HEK293T (cell line): ENCODE measurements at regions not wholly inside any gene's neighbourhood (a gene's known extent, or its start where the extent isn't known, plus 50 kb on each side); places are given as distances from the start of the nearest gene placed in this dataset.

Source experiments
- ELF4 ChIP-seq: fragments of 450-650 bp; IDR thresholded peaks from 2 replicates; pipeline ENCODE4 v1.6.1; 2017; ENCODE audit warnings: antibody characterized with exemption
- FOXA1 ChIP-seq: fragments of 450-650 bp; IDR thresholded peaks from 2 replicates; pipeline ENCODE4 v1.6.1; 2016; ENCODE audit warnings: mild to moderate bottlenecking
- LEF1 ChIP-seq: fragments of 450-650 bp; IDR thresholded peaks from 2 replicates; pipeline ENCODE4 v1.6.1; 2017; ENCODE audit warnings: mild to moderate bottlenecking, borderline replicate concordance
- NFRKB ChIP-seq: fragments of 450-650 bp; IDR thresholded peaks from 2 replicates; pipeline ENCODE4 v1.6.1; 2016; ENCODE audit warnings: mild to moderate bottlenecking, moderate library complexity
- SP1 ChIP-seq: fragments of 450-650 bp; IDR thresholded peaks from 2 replicates; pipeline ENCODE4 v1.6.1; 2017
- TF ChIP-seq, protein P1 (sequence below): fragments of 450-650 bp; IDR thresholded peaks from 2 replicates; pipeline ENCODE4 v1.6.1; 2016

DNA sequence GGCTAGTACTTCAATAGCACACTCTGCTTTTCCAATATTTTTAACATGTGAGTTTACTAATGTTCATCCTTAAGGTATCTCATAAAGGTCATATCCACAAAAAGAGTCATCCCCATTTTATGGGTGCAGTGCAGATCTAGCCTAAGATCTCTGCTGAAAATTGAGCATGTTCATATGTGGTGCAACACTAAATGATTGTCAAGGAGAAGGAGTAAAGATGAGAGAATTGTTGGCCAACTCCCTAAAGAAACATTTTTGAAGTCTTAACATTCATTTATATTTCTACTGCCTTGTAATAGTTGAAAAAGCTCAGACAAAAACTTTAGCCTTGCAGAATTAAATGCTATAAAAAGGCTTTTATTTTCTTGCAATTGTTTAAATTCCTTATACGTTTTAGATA lies 1159.6 kb downstream of the TBL1XR1 start:
- TF ChIP-seq, protein P1, sequence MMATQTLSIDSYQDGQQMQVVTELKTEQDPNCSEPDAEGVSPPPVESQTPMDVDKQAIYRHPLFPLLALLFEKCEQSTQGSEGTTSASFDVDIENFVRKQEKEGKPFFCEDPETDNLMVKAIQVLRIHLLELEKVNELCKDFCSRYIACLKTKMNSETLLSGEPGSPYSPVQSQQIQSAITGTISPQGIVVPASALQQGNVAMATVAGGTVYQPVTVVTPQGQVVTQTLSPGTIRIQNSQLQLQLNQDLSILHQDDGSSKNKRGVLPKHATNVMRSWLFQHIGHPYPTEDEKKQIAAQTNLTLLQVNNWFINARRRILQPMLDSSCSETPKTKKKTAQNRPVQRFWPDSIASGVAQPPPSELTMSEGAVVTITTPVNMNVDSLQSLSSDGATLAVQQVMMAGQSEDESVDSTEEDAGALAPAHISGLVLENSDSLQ, result no peak
- TF ChIP-seq NFRKB (no peak), FOXA1 (no peak), ELF4 (no peak), LEF1 (no peak), SP1 (no peak)
